ENCODE measurements at regions not wholly inside any gene's neighbourhood (a gene's known extent, or its start where the extent isn't known, plus 50 kb on each side); places are given as distances from the start of the nearest gene placed in this dataset.

- DNase-seq: no peak
- H3K36me3 ChIP-seq (replicated peaks in 1 of 2): no peaks in the 10 kb centered on the region
- WGBS, 4 donors: 70 to 83% (median 76%) methylated on average over 3 of the region's 3 CpGs
- no peak for TF ChIP-seq CTCF (IDR thresholded peaks at IDR 0.05)
- TF ChIP-seq POLR2A (IDR thresholded peaks at IDR 0.05): no peak
- intact Hi-C loops (cut with DNase I): no loop called here
- no peak overlapping the region for H3K27ac ChIP-seq
- H3K4me3 ChIP-seq: no peak overlapping the region
- H3K4me1 ChIP-seq (replicated peaks in 1 of 2): no peaks in the 10 kb centered on the region
- no peaks in the 10 kb centered on the region for H3K27me3 ChIP-seq
- H3K9me3 ChIP-seq (replicated peaks in 1 of 3): no peaks in the 10 kb centered on the region
These were observed 242.8 kb upstream of the CNTN4 start for GRCh38 chr3:1855841-1856240.

- DNase-seq: no peak
- H3K27ac ChIP-seq: no peak overlapping the region
- H3K4me3 ChIP-seq: no peak overlapping the region
- no peaks in the 10 kb centered on the region for H3K36me3 ChIP-seq (replicated peaks in 1 of 2)
- H3K4me1 ChIP-seq (replicated peaks in 1 of 2): peaks cover 0 to 6% of the 10 kb centered on the region in 2 donors
- H3K27me3 ChIP-seq: no peaks in the 10 kb centered on the region
- no peak for TF ChIP-seq POLR2A (IDR thresholded peaks at IDR 0.05)
- no peak for TF ChIP-seq CTCF (IDR thresholded peaks at IDR 0.05)
- H3K9me3 ChIP-seq (replicated peaks in 1 of 3): no peaks in the 10 kb centered on the region
- 90 to 95% (median 92%) methylated on average over 7 of the region's 7 CpGs for WGBS, 4 donors
- intact Hi-C loops (cut with DNase I): no loop called here
These were observed 227.9 kb upstream of the CNTN4 start for GRCh38 chr3:1870738-1871137.

- Histone ChIP-seq H3K27me3 (no peaks in the 10 kb centered on the region), H3K36me3 (replicated peaks in 1 of 2) (no peaks in the 10 kb centered on the region), H3K4me1 (replicated peaks in 1 of 2) (no peaks in the 10 kb centered on the region), H3K9me3 (replicated peaks in 1 of 3) (no peaks in the 10 kb centered on the region), H3K27ac (no peak overlapping the region), H3K4me3 (no peak overlapping the region)
- no peak for DNase-seq
- no peak for TF ChIP-seq CTCF (IDR thresholded peaks at IDR 0.05)
- TF ChIP-seq POLR2A (IDR thresholded peaks at IDR 0.05): no peak
- 39 to 65% (median 57%) methylated on average over 1 of the region's 1 CpG for WGBS, 4 donors
- intact Hi-C loops (cut with DNase I): no loop called here
These were observed 215.1 kb upstream of the CNTN4 start for GRCh38 chr3:1883534-1883933.

DNA sequence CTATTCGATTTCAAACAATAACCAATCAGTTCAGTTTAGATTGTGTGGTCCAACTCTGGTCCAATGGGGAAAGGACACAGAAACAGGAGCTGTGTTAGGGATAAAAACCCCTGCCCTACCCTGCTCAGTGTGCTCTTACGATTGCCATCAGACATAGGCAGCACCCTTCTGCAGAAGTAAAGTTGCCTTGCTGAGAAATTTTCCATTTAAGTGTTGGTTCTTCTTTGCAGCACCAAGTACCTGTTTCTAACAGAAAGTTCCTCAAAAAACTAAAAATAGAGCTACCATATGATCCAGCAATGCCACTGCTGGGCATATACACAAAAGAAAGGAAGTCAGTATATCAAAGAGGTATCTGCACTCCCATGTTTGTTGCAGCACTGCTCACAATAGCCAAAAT, 206.2 kb upstream of the CNTN4 start:
- WGBS, 4 donors: 59 to 84% (median 68%) methylated on average over 2 of the region's 2 CpGs
- Histone ChIP-seq H3K27ac (no peak overlapping the region), H3K9me3 (replicated peaks in 1 of 3) (no peaks in the 10 kb centered on the region), H3K36me3 (replicated peaks in 1 of 2) (no peaks in the 10 kb centered on the region), H3K4me3 (no peak overlapping the region), H3K4me1 (replicated peaks in 1 of 2) (no peaks in the 10 kb centered on the region), H3K27me3 (no peaks in the 10 kb centered on the region)
- intact Hi-C loops (cut with DNase I): no loop called here
- DNase-seq: no peak
- TF ChIP-seq CTCF (IDR thresholded peaks at IDR 0.05) (no peak), POLR2A (IDR thresholded peaks at IDR 0.05) (no peak)

Measured in adrenal gland (tissue), 9 donors.